ENCODE measurements at regions not wholly inside any gene's neighbourhood (a gene's known extent, or its start where the extent isn't known, plus 50 kb on each side); places are given as distances from the start of the nearest gene placed in this dataset.
A peak's percentile ranks its signal among the peaks of the same experiment; 100 is the strongest.

GRCh38 chr13:76503766-76504165 is 382.4 kb downstream of the KCTD12 start:
- DNase-seq = no peak

GRCh38 chr13:76503291-76503690 is 382.9 kb downstream of the KCTD12 start:
- no peak for DNase-seq

- DNase-seq = no peak
Measured at GRCh38 chr13:76500894-76501293, 385.3 kb downstream of the KCTD12 start.

GRCh38 chr13:76499891-76500290 is 386.3 kb downstream of the KCTD12 start:
- DNase-seq = no peak

- DNase-seq = peak in 1 of 3 donors; percentile 6
Measured at GRCh38 chr13:76489274-76489673, 396.9 kb downstream of the KCTD12 start.

- DNase-seq = no peak
Measured at GRCh38 chr13:76481738-76482137, 404.5 kb downstream of the KCTD12 start.

GRCh38 chr13:76474966-76475365 is 411.2 kb downstream of the KCTD12 start:
- DNase-seq = no peak

GRCh38 chr13:76474356-76474755 is 411.8 kb downstream of the KCTD12 start:
- peak in 1 of 3 donors; percentile 11 for DNase-seq

GRCh38 chr13:76473552-76474134 is 412.6 kb downstream of the KCTD12 start:
- peak; percentile 88 to 93 (median 93) for DNase-seq

GRCh38 chr13:76472916-76473315 is 413.3 kb downstream of the KCTD12 start:
- no peak for DNase-seq

- DNase-seq = no peak
Measured at GRCh38 chr13:76471486-76471885, 414.7 kb downstream of the KCTD12 start.

GRCh38 chr13:76470991-76471390 is 415.2 kb downstream of the KCTD12 start:
- no peak for DNase-seq

GRCh38 chr13:76466043-76466442 is 420.2 kb downstream of the KCTD12 start:
- no peak for DNase-seq

GRCh38 chr13:76463314-76463713 is 422.9 kb downstream of the KCTD12 start:
- no peak for DNase-seq

GRCh38 chr13:76461999-76462398 is 424.2 kb downstream of the KCTD12 start:
- no peak for DNase-seq

- no peak for DNase-seq
Measured at GRCh38 chr13:76461484-76461883, 424.7 kb downstream of the KCTD12 start.

GRCh38 chr13:76459863-76460262 is 426.3 kb downstream of the KCTD12 start:
- DNase-seq = no peak

GRCh38 chr13:76455960-76456359 is 430.2 kb downstream of the KCTD12 start:
- DNase-seq = no peak

GRCh38 chr13:76454991-76455390 is 431.2 kb downstream of the KCTD12 start:
- DNase-seq = no peak

GRCh38 chr13:76449716-76450115 is 436.5 kb downstream of the KCTD12 start:
- DNase-seq = no peak

GRCh38 chr13:76446191-76446590 is 440.0 kb downstream of the KCTD12 start:
- no peak for DNase-seq

- peak; percentile 44 to 58 (median 55) for DNase-seq
Measured at GRCh38 chr13:76440568-76440967, 445.6 kb downstream of the KCTD12 start.

GRCh38 chr13:76439546-76439945 is 446.7 kb downstream of the KCTD12 start:
- DNase-seq = no peak

GRCh38 chr13:76438050-76438449 is 448.2 kb downstream of the KCTD12 start:
- no peak for DNase-seq

- peak in 2 of 3 donors; percentile 1 to 5 for DNase-seq
Measured at GRCh38 chr13:76425935-76426334, 460.3 kb downstream of the KCTD12 start.

All from suppressor macrophage treated with lipopolysaccharide for 1 hour (primary cell).